Ishikawa (cell line): ENCODE measurements at regions not wholly inside any gene's neighbourhood (a gene's known extent, or its start where the extent isn't known, plus 50 kb on each side); places are given as distances from the start of the nearest gene placed in this dataset.

Experiments
- CEBPB ChIP-seq: IDR thresholded peaks from 2 replicates; pipeline ENCODE4 v1.6.1; 2012
- CREB1 ChIP-seq: IDR thresholded peaks from 2 replicates; pipeline ENCODE4 v1.6.1; 2012; ENCODE audit warnings: low read depth
- EGR1 ChIP-seq: IDR thresholded peaks from 2 replicates; pipeline ENCODE4 v1.6.1; 2012
- EP300 ChIP-seq: IDR thresholded peaks from 2 replicates; pipeline ENCODE4 v1.6.1; 2012; ENCODE audit warnings: borderline replicate concordance
- FOXM1 ChIP-seq: IDR thresholded peaks from 2 replicates; pipeline ENCODE4 v1.6.1; 2012; ENCODE audit warnings: low read depth, borderline replicate concordance
- MAX ChIP-seq: IDR thresholded peaks from 2 replicates; pipeline ENCODE4 v1.6.1; 2012
- NFIC ChIP-seq: IDR thresholded peaks from 2 replicates; pipeline ENCODE4 v1.6.1; 2012
- RAD21 ChIP-seq: IDR thresholded peaks from 2 replicates; pipeline ENCODE4 v1.6.1; 2012; ENCODE audit warnings: low read depth
- TAF1 ChIP-seq: IDR thresholded peaks from 2 replicates; pipeline ENCODE4 v1.6.1; 2012; ENCODE audit warnings: low read depth, mild to moderate bottlenecking
- TCF12 ChIP-seq: IDR thresholded peaks from 2 replicates; pipeline ENCODE4 v1.6.1; 2012; ENCODE audit warnings: low read depth
- TEAD4 ChIP-seq: IDR thresholded peaks from 2 replicates; pipeline ENCODE4 v1.6.1; 2012
- USF1 ChIP-seq: IDR thresholded peaks from 2 replicates; pipeline ENCODE4 v1.6.1; 2012
- YY1 ChIP-seq: IDR thresholded peaks from 2 replicates; pipeline ENCODE4 v1.6.1; 2012; ENCODE audit warnings: low read depth
- ZBTB7A ChIP-seq: IDR thresholded peaks from 2 replicates; pipeline ENCODE4 v1.6.1; 2012; ENCODE audit warnings: low read depth
- TF ChIP-seq, protein P1 (sequence below): IDR thresholded peaks from 2 replicates; pipeline ENCODE4 v1.6.1; 2012; ENCODE audit warnings: low read depth, mild to moderate bottlenecking

DNA sequence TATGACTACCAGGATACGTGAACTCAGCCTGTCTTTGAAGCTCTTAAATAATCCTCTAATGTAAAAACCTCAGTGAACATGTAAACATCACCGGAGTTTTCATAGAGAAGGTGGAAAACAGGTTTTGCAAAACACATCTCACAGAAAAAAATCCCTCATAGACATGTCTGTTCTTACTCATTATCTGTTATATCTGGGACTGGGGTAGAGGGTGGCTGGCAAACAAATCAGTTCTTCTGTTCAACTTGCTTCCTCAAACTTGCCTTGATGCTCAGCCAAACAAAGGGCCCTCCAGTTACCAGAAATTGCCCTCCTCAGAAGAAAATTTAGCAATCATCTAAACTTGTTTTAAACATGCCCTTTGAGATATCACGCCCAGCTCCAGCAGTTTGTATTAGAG is 66.1 kb upstream of the CXADR start:
- TF ChIP-seq EP300 (no peak), CREB1 (no peak), RAD21 (no peak), ZBTB7A (no peak), TCF12 (no peak), EGR1 (no peak), TEAD4 (no peak), YY1 (no peak), NFIC (no peak), USF1 (no peak), CEBPB (no peak), FOXM1 (no peak)

- TF ChIP-seq USF1 (no peak), EP300 (no peak), TCF12 (no peak), CREB1 (no peak), CEBPB (no peak), ZBTB7A (no peak), TEAD4 (no peak)
Observed at GRCh38 chr21:17449701-17450100, 63.1 kb upstream of the CXADR start.

DNA sequence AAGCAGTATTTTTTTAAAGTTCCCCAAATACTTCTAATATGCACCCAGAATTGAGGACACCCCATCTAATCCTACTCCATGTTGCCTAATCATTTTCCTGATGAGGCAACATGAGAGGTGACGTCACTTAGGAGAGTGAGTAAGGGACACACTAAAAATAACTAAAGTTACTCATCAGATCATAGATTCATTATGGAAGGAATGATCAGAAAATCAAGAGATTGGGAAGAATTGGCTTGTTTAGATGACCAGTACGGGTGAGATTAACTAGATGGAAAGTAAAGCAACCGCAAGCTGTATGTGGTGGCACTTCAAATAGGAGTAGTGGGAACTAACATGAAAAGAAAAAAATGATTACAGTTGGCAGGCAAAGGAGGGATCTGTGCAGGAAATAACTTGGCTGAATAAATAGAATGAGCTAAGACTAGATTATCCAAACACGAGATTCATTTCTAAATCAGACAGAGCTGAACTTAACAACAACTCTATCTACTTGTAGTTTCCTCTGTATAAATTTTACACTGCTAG is 61.4 kb upstream of the CXADR start:
- TF ChIP-seq TAF1 (no peak), USF1 (no peak), CEBPB (no peak), EGR1 (no peak), TCF12 (no peak), CREB1 (no peak), ZBTB7A (no peak), RAD21 (no peak), EP300 (no peak), MAX (no peak), NFIC (no peak), FOXM1 (no peak), YY1 (no peak), TEAD4 (no peak)
- TF ChIP-seq, protein P1, sequence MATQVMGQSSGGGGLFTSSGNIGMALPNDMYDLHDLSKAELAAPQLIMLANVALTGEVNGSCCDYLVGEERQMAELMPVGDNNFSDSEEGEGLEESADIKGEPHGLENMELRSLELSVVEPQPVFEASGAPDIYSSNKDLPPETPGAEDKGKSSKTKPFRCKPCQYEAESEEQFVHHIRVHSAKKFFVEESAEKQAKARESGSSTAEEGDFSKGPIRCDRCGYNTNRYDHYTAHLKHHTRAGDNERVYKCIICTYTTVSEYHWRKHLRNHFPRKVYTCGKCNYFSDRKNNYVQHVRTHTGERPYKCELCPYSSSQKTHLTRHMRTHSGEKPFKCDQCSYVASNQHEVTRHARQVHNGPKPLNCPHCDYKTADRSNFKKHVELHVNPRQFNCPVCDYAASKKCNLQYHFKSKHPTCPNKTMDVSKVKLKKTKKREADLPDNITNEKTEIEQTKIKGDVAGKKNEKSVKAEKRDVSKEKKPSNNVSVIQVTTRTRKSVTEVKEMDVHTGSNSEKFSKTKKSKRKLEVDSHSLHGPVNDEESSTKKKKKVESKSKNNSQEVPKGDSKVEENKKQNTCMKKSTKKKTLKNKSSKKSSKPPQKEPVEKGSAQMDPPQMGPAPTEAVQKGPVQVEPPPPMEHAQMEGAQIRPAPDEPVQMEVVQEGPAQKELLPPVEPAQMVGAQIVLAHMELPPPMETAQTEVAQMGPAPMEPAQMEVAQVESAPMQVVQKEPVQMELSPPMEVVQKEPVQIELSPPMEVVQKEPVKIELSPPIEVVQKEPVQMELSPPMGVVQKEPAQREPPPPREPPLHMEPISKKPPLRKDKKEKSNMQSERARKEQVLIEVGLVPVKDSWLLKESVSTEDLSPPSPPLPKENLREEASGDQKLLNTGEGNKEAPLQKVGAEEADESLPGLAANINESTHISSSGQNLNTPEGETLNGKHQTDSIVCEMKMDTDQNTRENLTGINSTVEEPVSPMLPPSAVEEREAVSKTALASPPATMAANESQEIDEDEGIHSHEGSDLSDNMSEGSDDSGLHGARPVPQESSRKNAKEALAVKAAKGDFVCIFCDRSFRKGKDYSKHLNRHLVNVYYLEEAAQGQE, result no peak

DNA sequence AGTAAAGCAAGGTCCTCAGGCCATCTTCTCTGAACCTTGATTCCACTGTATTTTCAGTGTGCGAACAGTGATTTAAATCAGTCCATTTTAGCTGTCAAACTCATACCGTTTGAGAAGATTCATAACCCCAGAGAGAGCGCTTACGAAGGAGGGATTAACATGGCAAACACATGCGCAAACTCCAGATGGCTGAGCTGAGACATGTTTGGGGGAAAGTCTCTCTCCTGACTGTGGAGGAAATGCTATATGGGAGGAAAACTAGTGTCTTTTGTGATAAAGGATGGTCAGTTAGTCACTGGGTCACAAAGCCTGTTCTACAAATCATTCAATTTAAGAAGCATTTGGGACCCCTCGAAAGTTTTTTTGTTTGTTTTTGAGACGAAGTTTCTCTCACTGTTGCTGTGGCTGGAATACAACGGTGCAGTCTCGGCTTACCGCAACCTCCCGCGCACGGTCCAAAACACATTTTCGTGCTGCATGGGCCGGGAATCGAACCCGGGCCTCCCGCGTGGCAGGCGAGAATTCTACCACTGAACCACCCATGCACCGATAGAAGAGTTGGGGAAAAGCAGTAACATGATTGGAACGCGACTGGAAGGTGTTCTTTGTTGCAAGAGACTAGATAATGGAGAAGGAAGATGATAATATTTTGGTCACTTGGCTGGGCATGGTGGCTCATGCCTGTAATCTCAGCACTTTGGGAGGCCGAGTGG is 58.4 kb upstream of the CXADR start:
- TF ChIP-seq ZBTB7A (no peak), TEAD4 (peak; percentile 86), FOXM1 (no peak), USF1 (0 out of 2 replicates have a peak, but pooled peaks have one; percentile 20), NFIC (no peak), TAF1 (no peak), CEBPB (no peak), YY1 (no peak), RAD21 (peak; percentile 5; the same call in 1 of the 2 replicates)

DNA sequence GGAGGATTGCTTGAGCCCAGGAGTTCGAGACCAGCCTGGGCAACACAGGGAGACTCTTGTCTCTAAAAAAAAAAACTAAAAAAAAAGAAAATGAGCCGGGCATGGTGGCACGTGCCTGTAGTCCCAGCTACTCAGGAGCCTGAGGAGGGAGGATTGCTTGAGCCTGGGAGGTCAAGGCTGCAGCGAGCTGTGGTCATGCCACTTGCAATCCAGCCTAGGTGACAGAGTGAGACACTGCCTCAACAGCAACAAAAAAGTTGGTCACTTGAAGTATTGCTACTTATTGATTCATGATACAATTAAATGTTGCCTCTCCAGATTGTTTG is 57.9 kb upstream of the CXADR start:
- no peak for TF ChIP-seq MAX

- TF ChIP-seq, protein P1, result no peak
- no peak for TF ChIP-seq CEBPB
- TF ChIP-seq TEAD4, result no peak
- no peak for TF ChIP-seq MAX
- TF ChIP-seq FOXM1, result no peak
- TF ChIP-seq ZBTB7A, result no peak
- TF ChIP-seq RAD21, result no peak
- TF ChIP-seq TAF1, result no peak
- no peak for TF ChIP-seq YY1
- no peak for TF ChIP-seq CREB1
- no peak for TF ChIP-seq USF1
Observed at GRCh38 chr21:17455451-17455850, 57.4 kb upstream of the CXADR start.
